Nephron (organoid): ENCODE measurements at regions not wholly inside any gene's neighbourhood (a gene's known extent, or its start where the extent isn't known, plus 50 kb on each side); places are given as distances from the start of the nearest gene placed in this dataset.

Source experiments
- H3K27ac Mint-ChIP-seq, 3 experiments: 2 replicates each; pipeline ENCODE4 v1.8.0; 2020; ENCODE audit warnings: mixed read lengths in 3 of 3, mild to moderate bottlenecking in 2 of 3, moderate library complexity in 1 of 3
- H3K27me3 Mint-ChIP-seq: 2 replicates; pipeline ENCODE4 v1.8.0; 2021; ENCODE audit warnings: low read depth, mild to moderate bottlenecking, moderate library complexity, mixed read lengths
- H3K36me3 Mint-ChIP-seq: 2 replicates; pipeline ENCODE4 v1.8.0; 2020; ENCODE audit warnings: low read depth, mixed read lengths
- H3K4me1 Mint-ChIP-seq: 2 replicates; pipeline ENCODE4 v1.8.0; 2020; ENCODE audit warnings: mixed read lengths
- H3K4me3 Mint-ChIP-seq, 3 experiments: 2 replicates each; pipeline ENCODE4 v1.8.0; 2020; ENCODE audit warnings: mild to moderate bottlenecking in 3 of 3, mixed read lengths in 3 of 3, moderate library complexity in 2 of 3
- H3K9me3 Mint-ChIP-seq: 2 replicates; pipeline ENCODE4 v1.8.0; 2020; ENCODE audit warnings: mixed read lengths
- CTCF ChIP-seq, 3 experiments: fragments of 200-600 bp; sonication (generic); IDR thresholded peaks; one replicate each; pipeline ENCODE4 v1.5.0; 2021; ENCODE audit warnings: antibody characterized with exemption in 3 of 3; ENCODE audit not compliant: unreplicated experiment in 3 of 3

GRCh38 chr2:152863826-152864225 lies 145.4 kb downstream of the ARL6IP6 start:
- H3K27me3 Mint-ChIP-seq: no peaks in the 10 kb centered on the region
- H3K4me1 Mint-ChIP-seq: peaks cover 9% of the 10 kb centered on the region
- peaks cover 10% of the 10 kb centered on the region for H3K9me3 Mint-ChIP-seq
- TF ChIP-seq CTCF (IDR thresholded peaks at IDR 0.05; ENCODE audit: unreplicated experiment in 3 of 3): no peak
- no peaks in the 10 kb centered on the region for H3K36me3 Mint-ChIP-seq
- H3K27ac Mint-ChIP-seq: no peak overlapping the region
- H3K4me3 Mint-ChIP-seq: no peak overlapping the region

- Mint-ChIP-seq H3K36me3 (no peaks in the 10 kb centered on the region), H3K9me3 (peaks cover 10% of the 10 kb centered on the region), H3K27ac (no peak overlapping the region), H3K27me3 (no peaks in the 10 kb centered on the region), H3K4me1 (peaks cover 9% of the 10 kb centered on the region), H3K4me3 (no peak overlapping the region)
- peak; percentile 29 to 39 (median 33) for TF ChIP-seq CTCF (IDR thresholded peaks at IDR 0.05; ENCODE audit: unreplicated experiment in 3 of 3)
Observed at GRCh38 chr2:152861349-152861942, 143.0 kb downstream of the ARL6IP6 start.

- TF ChIP-seq CTCF (IDR thresholded peaks at IDR 0.05; ENCODE audit: unreplicated experiment in 3 of 3): no peak
- H3K4me1 Mint-ChIP-seq: no peaks in the 10 kb centered on the region
- no peak overlapping the region for H3K27ac Mint-ChIP-seq
- H3K27me3 Mint-ChIP-seq: no peaks in the 10 kb centered on the region
- no peak overlapping the region for H3K4me3 Mint-ChIP-seq
- H3K9me3 Mint-ChIP-seq: peaks cover 7% of the 10 kb centered on the region
- H3K36me3 Mint-ChIP-seq: no peaks in the 10 kb centered on the region
Observed at GRCh38 chr2:152858594-152859265, 140.3 kb downstream of the ARL6IP6 start.

- Mint-ChIP-seq H3K36me3 (no peaks in the 10 kb centered on the region), H3K4me3 (no peak overlapping the region), H3K27me3 (no peaks in the 10 kb centered on the region), H3K27ac (no peak overlapping the region), H3K4me1 (no peaks in the 10 kb centered on the region), H3K9me3 (peaks cover 7% of the 10 kb centered on the region)
- no peak for TF ChIP-seq CTCF (IDR thresholded peaks at IDR 0.05; ENCODE audit: unreplicated experiment in 3 of 3)
Observed at GRCh38 chr2:152846697-152847470, 128.5 kb downstream of the ARL6IP6 start.

GRCh38 chr2:152835674-152836073 lies 117.3 kb downstream of the ARL6IP6 start:
- peaks cover 12% of the 10 kb centered on the region for H3K9me3 Mint-ChIP-seq

More at GRCh38 chr2:152835674-152836073, 117.3 kb downstream of the ARL6IP6 start:
- Mint-ChIP-seq H3K4me1 (no peaks in the 10 kb centered on the region), H3K36me3 (no peaks in the 10 kb centered on the region), H3K27me3 (no peaks in the 10 kb centered on the region), H3K27ac (no peak overlapping the region), H3K4me3 (no peak overlapping the region)
- no peak for TF ChIP-seq CTCF (IDR thresholded peaks at IDR 0.05; ENCODE audit: unreplicated experiment in 3 of 3)
